ENCODE measurements at regions not wholly inside any gene's neighbourhood (a gene's known extent, or its start where the extent isn't known, plus 50 kb on each side); places are given as distances from the start of the nearest gene placed in this dataset.
"Not testable (repeated sequence)": the region's sequence is repeated elsewhere in the genome, so short reads cannot be mapped to it uniquely, and the experiment has no call there.

DNA sequence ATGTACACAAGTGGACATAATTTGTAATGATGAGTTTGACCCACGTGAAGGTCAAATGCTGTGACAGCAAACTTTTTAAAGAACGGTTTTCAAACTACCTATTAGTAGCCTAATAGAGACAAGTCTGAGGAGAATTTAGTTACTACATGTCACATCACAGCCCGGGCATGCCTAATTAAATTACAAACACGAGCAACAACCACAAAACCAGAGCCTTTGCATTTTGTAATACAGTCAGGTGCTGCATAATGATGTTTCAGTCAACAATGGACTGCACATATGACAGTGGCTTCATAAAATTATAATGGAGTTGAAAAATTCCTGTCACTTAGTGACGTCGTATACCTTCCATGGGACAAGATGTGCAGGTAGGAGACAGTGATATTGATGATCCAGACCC lies 274.5 kb downstream of the DACT1 start:
- DNase-seq: no peak

DNA sequence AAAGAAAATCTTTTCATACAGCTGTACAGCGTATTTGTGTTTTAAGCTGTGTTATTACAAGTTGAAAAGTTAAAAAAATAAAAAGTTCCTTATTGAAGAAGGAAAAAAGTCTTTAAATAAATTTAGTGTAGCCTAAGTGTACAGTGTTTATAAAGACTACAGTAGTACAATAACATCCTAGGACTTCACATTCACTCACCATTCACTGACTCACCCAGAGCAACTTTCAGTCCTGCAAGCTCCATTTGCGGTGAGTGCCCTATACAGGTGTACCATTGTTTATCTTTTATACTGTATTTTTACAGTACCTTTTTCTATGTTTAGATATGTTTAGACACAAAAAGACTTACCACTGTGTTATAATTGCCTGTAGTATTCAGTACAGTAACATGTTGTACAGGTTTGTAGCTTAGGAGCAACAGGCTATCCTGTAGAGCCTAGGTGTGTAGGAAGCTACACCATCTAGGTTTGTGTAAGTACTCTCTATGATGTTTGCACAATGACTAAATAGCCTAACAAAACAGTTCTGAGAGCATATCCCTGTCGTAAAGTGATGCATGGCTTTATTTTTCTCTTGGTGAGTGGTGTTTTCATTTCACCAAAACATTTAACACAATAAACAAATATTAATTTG lies 275.2 kb downstream of the DACT1 start:
- no peak for DNase-seq

DNA sequence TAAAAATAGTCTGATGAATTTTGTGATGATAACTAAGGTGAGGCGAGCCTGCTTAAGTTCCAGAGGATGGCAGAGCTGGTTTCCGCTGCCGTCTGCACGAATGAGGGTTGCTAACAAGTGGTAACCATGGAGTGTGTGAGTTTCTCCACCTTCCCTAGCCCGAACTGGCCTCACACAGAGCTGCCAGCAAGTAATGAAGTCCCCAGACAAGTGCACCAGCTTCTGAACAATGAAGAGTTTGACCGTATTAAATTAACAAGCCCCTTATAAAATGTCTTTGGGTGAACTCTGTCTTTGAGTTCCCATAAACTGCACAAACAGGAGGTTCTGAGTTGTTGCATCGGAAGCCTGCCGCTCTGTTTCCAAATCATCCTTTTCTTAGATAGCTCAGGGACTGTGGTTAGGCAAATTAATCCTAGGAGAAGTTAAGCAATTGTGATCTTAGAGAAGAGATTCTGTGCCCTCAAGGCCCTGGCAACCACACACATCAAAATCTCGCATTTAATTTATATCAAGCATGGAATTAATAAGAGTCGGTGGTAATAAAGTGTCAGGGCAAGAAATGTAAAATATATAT lies 274.1 kb upstream of the DAAM1 start:
- no peak for DNase-seq

DNA sequence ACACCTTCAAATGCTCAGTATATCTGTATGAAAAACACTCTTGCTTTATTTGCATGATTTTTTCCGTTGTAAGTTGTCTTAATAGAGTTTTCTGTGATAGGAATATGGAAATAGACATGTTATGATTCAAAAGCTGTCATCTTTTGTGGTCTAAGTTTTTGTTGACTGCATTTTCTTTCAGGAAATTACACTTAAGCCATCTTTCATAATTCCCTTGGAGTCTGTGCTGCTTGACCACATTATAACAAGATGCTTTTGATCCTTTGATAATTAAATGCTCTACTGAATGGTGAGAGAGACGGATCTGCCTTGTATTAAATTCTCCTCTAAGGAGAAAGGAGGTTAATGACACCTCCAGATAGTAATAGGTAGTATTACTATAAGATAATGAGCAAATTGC lies 272.8 kb upstream of the DAAM1 start:
- DNase-seq: no peak

DNA sequence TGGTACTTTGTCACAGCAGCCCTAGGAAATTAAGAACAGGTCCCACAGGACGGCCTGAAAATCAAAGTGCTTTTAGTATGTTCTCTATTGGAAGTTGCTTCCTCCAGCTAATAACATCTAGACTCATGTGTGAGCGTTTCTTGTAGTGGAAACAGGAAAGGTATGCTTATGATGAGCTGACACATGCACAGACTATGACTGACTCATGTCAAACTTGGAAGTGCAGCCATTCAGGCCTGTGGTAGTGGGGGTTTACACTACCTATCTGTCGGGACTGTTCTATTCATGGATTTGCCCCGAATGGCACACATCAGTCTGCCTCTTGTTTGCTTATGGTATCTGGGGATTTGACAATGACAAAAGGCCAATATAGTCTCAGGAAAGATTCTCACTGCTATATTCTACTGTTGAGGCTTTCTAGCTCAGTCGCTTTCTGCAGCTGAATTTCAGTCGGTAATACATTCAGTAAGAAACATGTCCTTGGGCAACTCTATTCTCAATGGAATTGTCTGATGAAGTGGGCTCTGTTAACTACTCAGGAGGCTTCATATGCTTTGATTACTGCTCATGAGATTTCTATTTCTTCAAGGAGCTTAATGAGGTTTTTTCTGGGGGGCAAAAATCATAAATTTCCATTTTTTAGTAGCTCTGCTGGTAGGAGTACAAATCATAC lies 270.3 kb upstream of the DAAM1 start:
- no peak for DNase-seq

DNA sequence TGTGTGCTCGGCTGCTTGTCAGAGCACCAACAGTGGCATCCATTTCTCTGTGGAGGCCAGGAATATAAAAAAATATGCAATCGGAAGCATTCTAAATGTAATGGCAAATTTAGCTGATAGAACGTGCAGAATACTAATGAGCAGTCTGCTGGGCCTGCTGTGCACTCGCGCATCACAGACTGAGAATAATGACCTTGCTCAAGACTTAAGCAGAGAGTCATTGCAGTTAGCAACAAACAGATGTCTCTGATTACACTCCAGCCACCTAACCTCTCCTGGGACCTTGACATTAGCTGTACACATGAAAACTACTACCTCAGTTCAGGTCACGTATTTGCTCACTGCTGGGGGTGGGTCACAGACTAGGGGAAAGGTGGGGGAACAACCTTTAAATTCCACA lies 269.2 kb upstream of the DAAM1 start:
- DNase-seq: no peak

DNA sequence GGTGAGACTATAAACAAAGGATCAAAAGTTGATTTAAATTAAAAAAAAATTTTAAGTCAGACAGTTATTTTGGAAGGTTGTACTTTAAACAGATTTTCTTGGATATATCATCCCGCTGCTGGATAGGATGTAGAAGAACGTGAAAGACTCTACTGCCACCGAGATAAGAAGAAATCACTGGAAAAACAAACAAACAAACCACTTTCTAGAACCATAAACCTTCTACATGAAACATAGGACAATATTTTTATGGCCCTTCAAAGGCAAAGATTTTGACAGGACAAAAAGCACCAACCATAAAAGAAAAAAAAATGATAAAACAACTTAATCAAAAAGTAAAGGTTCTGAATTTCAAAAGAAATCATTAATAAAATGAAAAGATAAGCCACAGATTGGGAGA lies 268.2 kb upstream of the DAAM1 start:
- no peak for DNase-seq

DNA sequence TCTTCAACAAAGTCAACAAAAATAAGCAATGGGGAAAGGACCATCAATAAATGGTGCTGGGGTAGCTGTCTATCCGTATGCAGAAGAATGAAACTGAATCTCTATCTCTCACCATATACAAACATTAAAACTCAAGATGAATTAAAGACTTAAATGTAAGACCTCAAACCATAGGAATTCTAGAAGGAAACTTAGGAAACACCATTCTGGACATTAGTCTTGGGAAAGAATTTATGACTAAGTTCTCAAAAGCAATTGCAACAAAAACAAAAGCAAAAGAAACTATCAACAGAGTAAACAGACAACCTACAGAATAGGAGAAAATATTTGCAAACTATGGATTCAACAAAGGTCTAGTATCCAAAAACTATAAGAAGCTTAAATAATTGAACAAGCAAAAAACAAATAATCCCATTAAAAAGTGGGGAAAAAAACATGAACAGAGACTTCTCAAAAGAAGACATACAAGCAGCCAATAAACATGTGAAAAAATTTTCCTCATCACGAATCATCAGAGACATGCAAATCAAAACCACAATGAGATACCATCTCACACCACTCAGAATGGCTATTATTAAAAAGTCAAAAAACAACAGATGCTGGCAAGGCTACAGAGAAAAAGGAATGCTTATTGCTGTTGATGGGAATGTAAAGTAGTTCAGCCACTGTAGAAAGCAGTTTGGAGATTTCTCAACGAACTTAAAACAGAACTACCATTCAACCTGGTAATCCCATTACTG lies 266.1 kb upstream of the DAAM1 start:
- DNase-seq: not testable (repeated sequence)

DNA sequence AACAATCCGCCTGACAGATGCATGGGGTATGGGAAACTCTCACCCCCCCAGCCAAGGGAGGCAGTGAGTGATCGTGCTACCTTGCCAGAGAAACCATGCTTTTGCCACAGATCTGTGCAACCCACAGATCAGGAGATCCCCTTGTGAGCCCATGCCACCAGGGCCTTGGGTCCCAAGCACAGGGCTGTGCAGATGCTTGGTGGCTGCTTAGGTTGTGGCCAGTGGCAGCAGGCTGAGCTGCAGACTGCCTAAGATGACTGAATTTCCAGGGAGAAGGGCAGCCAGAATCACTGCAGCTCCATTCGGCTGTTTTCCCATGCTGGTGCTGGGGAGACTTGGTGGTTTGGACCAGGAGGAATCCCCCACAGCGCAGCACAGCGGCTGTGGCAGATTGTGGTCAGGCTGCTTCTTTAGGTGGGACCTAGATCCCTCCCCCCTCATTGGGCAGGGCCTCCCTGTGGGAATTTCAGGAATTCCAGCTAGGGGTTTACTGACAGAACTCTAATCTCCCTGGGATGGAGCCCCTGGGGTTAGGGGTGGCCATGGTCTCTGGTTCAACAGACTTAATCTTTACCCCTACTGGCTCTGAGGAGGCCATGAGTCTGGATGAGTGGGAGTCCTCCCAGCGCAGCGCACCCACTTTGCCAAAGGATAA lies 264.6 kb upstream of the DAAM1 start:
- no peak for DNase-seq

DNA sequence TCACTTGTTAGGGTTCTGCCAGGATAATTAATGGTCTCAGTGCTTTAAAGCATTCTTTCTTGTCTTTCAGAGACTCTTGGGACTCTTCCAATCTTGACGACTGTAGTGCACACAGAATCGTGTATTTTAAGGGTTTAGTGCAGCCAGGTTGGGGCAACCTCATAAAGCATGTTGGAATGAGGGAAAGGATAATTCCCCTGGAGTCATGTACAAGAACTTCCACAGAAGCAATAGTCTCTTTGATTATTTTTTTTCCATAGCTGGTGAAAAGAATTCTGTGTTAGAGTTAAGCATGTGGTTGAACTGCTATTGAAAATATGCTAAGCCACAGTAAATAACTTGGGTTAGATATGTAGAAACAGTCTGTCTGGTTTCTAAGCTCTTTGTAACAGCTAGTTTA lies 246.8 kb upstream of the DAAM1 start:
- no peak for DNase-seq

DNA sequence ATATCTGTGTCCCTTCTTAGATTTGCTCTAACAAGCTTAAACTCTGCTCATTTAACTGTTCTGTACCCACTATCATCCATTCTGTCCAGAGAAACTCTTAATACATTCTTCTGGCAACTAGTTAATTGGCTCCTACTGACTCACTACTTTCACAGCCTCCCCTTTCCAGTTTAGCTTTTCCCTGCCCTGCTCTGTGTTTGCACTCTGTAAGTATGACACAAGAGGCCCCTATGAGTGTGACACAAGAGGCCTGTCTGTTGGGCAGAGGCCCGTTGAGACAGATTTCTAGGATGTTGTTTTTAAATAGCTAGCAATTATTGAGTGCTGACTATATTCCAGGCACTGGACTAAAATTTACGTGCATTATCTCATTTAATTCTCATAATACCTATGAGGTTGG lies 246.0 kb upstream of the DAAM1 start:
- no peak for DNase-seq

DNA sequence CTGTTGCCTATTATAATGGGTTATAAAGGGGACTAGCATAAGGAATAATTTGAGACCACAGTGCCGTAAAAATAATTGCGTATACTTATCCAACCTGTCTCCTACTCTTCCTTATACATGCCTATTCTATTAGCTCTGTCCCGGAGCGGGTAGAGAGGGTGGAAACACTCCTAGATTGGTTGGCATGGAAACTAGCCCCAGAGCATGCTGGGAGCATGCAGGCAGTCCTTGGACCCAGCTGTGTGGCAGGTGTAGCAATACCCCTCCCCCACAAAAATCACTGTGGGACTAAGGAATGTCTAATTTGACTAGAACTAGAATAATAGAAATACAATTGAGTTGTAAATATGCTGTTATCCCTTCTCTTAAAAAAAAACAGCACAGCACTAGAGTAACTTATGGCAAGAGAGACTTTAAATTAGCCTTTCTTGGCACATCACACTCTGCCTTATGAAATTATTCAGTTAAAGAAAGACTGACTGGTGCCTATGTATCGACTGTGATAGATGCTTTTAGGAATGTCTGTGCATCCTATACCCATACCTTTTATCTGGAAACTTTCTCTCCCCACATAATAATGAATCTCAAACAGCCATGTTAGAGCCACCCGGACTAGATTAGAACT lies 244.0 kb upstream of the DAAM1 start:
- DNase-seq: peak; percentile 50

DNA sequence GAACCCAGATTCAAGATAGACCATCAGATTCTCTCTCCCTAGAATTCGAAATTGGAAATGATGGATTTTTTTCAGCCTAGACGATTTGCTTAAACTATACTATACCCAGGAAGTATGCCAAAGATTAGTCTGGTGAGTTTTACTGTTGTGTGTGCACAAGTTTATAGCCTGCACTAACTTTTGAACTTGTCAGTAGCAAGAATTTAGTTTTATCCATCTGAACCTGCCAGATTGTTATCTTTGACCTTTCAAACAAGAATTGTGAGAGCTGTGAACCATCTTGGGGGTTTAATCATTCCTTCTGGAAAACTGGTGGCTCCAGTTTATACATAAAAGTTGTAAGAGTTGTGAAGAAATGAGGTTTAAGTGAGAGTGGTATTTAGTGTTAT lies 243.5 kb upstream of the DAAM1 start:
- DNase-seq: no peak

DNA sequence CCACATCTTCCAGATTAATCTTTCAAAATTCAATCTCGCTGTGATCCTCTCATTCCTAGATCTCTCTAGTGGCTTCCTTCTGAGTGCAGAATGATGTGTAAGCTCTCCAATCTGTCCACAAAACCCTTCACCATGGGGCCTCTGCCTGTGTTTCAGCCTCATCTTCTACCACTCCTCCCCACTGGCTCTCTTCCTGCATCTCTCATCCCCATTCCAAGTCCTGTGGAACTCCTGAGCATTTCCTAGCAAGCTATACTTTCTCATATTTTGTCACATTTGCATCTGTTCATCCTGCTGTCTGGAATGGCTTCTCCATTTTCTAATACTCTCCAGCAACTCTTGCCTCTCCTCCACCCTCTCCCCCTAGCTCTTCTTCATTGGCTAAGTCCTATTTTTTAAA lies 242.0 kb upstream of the DAAM1 start:
- no peak for DNase-seq

DNA sequence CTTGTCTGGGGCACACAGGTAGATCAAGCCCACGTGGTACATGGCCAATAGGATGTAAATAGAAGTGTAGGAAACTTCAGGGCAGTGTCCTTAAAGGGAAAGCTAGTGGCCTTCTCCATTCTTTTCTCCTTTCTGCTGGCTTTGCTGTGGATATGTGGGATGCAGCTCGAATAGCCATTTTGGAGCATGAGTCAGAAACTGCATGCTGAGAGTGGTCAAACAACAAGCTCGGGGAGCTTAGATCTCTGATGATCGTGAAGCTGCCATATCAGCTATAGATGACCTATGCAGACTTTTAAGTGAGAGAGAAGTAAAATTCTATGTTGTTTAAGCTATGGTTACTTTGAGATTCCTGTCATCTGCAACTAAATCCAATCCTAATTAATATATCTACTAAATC lies 241.3 kb upstream of the DAAM1 start:
- DNase-seq: no peak

DNA sequence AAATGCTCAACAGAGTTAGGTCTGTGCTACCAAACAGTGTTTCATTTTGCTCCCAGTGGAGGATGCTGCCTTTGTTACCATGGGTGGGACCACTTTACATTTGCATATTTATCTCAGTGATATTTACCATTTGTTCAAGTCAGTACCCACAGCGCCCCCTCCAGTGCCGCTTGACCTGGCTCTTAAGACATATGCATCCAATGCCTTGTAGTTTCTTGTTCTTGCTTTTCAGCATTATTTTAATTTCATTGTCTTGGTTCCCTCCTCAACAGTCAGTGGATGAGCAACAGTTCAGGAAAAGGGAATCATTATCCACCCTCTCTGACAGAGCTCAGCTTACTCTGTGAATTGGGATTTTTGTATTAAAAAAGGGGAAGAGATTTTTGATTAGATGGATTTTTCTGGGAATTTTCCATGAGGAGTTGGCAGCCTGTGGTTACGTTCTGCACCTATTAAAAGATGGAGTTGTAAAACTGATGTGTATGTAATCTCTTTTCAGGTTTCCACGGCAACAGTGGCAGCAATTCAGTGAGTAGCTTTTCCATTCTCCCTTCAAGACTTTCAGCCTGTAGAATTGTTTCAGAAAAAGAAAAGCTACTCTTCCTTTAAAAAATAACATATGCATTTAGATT lies 240.5 kb upstream of the DAAM1 start:
- peak; percentile 0 for DNase-seq

DNA sequence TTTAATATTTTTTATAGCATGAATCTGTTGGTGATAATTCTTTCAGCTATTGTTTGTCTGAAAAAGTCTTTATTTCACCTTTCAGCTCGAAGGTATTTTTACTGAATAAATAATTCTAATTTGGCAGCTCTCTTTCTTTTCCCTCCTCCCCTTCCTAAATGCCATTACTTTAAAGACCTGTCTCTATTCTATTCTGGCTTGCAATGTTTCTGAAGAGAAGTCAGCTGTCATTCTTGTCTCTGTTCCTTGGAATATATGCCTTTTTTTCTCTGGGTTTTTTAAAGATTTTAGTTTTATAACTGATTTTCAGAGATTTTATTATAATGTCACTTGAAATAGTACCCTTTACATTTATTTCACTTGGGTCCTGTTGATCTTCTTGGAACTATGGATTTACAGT lies 237.9 kb upstream of the DAAM1 start:
- DNase-seq: no peak

DNA sequence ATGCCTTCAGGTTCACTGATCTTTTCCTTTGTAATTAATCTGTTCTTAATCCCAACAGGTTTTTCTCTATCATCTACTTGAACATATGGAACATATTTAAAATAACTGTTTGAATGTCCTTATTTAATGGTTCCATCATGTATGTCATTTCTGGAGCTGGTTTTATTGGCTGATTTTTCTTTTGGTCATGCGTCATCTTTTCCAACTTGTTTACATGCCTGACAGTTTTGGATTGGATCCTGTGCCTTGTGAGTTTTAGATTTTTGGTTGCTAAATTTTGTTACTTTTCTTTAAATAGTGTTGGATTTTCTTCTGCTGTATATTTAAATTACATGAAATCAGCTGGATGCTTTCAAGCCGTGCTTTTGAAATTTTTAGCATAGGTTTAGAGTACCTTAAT lies 237.3 kb upstream of the DAAM1 start:
- DNase-seq: no peak

DNA sequence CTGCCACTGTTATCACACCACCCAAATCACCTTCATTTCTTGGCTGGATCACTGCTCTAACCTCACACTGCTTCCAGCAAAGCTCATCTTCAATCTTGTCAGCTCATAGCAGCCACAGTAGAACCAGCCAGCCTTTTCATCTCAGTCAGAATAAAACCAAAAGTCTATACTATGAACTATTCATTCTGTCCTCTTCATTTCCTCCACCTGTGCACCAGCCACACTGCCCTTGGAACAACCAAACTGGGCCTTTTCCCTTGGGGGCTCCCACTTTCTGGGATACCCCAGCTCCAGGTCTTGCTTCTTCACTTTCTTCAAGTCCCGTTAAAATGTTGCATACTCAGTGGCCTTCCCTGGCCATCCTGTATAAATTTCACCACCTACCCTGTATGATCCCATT lies 234.4 kb upstream of the DAAM1 start:
- DNase-seq: no peak

DNA sequence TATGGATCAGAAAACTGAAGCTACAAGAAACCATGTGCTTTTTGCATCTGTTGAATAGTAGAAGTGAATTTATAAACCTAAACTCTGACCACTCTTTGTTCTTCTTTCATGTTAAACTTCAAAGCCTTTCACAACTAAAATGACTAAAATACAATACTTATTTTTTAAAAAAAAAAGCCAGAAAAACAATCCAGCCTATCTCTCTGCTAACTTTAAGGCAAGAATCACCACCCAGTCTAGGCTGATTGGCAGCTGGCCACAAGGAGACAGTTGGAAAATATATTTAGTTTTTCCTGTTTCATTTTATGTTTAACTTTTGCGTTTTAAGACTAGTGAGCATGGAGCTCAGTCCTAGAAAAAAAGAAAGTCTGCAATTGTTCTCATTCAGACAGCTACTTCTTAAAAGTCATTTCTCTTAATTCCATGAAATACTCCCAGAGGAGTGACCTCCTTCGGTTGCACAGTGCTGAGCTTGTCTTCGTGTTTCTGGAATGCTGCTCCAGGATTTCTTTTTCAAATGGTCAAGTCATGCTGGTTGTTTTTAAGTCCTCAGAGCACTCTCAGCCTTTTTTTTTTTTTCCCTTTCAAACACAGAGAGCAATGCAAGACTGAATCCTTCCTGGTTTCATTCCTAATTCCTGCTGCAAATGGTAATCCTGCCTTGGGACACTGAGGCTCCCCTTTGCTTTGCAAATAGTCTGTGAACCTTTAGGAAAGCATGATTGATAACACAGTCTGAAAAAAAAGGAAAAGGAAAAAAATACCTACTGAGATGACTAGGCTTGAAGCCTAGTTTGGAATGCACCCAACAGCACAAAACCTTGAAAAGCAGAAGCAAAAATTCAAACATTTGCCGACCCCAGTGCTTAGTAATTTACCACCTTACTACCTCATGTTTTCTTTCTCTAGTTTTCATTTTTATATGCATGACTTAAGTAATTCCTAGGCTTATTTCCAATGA lies 233.3 kb upstream of the DAAM1 start:
- DNase-seq: no peak

DNA sequence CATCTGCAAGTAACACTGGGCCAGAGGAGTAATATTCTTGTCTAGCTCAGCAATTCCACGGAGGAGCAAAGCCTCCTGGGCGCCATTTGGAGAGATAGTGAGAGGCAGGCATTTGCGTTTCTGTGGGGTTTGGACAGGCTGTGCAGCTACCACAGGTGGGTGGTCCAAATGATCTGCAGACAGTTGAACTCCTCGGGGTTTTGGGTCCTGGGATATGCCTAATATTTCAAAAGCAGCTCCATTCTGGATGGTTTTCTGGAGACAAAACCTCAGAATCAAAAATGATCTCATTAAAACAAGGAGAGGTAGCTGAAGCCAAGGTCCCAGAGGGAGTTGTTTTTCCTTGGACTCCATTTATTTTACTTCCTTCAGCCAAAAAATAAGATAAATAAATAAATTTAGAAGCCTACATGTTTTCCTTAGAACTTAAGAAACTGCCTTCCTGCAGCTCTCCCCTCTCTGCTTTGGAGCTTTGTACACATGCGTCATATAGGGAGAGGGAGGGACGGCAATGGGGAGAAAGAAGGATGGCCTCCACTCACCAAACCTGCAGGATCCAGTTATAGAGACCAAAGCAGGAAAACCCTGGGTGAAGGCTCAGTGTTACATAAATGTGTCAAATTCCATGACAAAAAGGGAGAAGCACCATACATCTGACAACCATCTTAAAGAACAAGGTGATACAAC lies 227.3 kb upstream of the DAAM1 start:
- no peak for DNase-seq

Data from NCI-H1105 (cell line).